ENCODE measurements at regions not wholly inside any gene's neighbourhood (a gene's known extent, or its start where the extent isn't known, plus 50 kb on each side); places are given as distances from the start of the nearest gene placed in this dataset.

DNA sequence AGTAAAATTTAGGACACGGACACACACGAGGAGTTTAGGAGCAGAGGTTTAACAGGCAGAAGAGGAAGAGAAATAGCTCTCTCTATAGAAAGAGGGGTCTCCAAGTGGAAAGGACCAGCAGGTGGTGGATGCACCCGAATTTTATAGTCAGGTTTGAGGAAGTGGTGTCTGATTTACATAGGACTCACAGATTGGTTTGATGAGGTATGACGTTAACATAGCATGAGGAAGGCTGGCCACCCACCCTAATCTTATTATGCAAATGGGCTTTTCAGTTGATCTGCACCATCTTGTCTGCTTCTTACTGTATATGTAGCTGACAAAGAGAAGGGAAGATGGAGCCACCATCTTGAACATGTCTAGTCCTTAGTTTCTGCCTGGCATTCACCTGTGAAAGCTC, 52.5 kb upstream of the RGS2 start:
- DNase-seq (ENCODE audit: low spot score, unreplicated experiment), result no peak
- Mint-ChIP-seq H3K4me3 (ENCODE audit: low read depth) (no peak overlapping the region), H3K27me3 (no peaks in the 10 kb centered on the region), H3K9me3 (ENCODE audit: low read depth) (peaks cover 16% of the 10 kb centered on the region), H3K4me1 (ENCODE audit: low read depth) (peaks cover 2% of the 10 kb centered on the region), H3K36me3 (ENCODE audit: insufficient read depth) (no peaks in the 10 kb centered on the region), H3K27ac (no peak overlapping the region)
- TF ChIP-seq, protein P1, sequence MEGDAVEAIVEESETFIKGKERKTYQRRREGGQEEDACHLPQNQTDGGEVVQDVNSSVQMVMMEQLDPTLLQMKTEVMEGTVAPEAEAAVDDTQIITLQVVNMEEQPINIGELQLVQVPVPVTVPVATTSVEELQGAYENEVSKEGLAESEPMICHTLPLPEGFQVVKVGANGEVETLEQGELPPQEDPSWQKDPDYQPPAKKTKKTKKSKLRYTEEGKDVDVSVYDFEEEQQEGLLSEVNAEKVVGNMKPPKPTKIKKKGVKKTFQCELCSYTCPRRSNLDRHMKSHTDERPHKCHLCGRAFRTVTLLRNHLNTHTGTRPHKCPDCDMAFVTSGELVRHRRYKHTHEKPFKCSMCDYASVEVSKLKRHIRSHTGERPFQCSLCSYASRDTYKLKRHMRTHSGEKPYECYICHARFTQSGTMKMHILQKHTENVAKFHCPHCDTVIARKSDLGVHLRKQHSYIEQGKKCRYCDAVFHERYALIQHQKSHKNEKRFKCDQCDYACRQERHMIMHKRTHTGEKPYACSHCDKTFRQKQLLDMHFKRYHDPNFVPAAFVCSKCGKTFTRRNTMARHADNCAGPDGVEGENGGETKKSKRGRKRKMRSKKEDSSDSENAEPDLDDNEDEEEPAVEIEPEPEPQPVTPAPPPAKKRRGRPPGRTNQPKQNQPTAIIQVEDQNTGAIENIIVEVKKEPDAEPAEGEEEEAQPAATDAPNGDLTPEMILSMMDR (IDR thresholded peaks at IDR 0.05; ENCODE audit: unreplicated experiment), result no peak

DNA sequence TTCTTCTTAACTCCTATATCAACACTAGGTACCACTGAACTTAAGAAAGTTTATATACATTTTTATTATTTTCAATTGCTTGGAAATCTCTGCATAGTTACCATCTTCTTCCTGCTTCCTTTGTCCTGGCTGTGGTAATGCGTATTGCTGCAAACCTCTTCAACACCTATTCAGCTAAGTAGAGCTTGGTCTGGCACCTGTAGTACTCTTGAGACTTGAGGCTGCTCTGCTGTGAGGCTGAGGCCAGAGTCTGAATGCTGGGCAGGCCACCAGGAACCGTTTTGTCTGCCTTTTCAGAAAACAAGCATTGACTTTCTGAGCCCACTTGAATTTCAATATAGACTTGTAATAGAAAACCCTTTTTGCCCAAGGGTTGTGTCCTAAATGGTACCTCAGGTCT, 52.0 kb upstream of the RGS2 start:
- no peak for DNase-seq (ENCODE audit: low spot score, unreplicated experiment)
- Mint-ChIP-seq H3K9me3 (ENCODE audit: low read depth) (peaks cover 16% of the 10 kb centered on the region), H3K4me1 (ENCODE audit: low read depth) (peaks cover 2% of the 10 kb centered on the region), H3K27me3 (no peaks in the 10 kb centered on the region), H3K4me3 (ENCODE audit: low read depth) (no peak overlapping the region), H3K36me3 (ENCODE audit: insufficient read depth) (no peaks in the 10 kb centered on the region), H3K27ac (no peak overlapping the region)
- TF ChIP-seq, protein P1 (IDR thresholded peaks at IDR 0.05; ENCODE audit: unreplicated experiment), result no peak

DNA sequence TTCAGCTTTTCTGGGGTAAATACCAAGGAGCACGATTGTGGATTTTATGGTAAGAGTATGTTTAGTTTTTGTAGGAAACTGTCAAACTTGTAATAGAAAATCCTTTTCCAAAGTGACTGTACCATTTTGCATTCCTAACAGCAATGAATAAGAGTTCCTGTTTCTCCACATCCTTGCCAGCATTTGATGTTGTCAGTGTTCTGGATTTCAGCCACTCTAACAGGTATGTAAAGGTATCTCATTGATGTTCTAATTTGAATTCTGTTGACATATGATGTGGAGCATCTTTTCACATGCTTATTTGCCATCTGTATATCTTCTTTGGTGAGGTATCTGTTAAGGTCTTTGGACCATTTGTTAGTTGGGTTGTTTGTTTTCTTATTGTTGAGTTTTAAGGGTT, 50.3 kb upstream of the RGS2 start:
- TF ChIP-seq, protein P1 (IDR thresholded peaks at IDR 0.05; ENCODE audit: unreplicated experiment), result no peak
- no peak overlapping the region for H3K4me3 Mint-ChIP-seq (ENCODE audit: low read depth)
- DNase-seq (ENCODE audit: low spot score, unreplicated experiment), result no peak
- H3K27ac Mint-ChIP-seq, result no peak overlapping the region
- peaks cover 8% of the 10 kb centered on the region for H3K9me3 Mint-ChIP-seq (ENCODE audit: low read depth)
- H3K36me3 Mint-ChIP-seq (ENCODE audit: insufficient read depth), result no peaks in the 10 kb centered on the region
- no peaks in the 10 kb centered on the region for H3K27me3 Mint-ChIP-seq
- H3K4me1 Mint-ChIP-seq (ENCODE audit: low read depth), result peaks cover 2% of the 10 kb centered on the region

Measured in progenitor cell of endocrine pancreas (in vitro differentiated cells).